CD4-positive, alpha-beta T cell treated with Interferon alpha-2 for 1 hour (primary cell): ENCODE measurements at regions not wholly inside any gene's neighbourhood (a gene's known extent, or its start where the extent isn't known, plus 50 kb on each side); places are given as distances from the start of the nearest gene placed in this dataset.
"Not testable (repeated sequence)": the region's sequence is repeated elsewhere in the genome, so short reads cannot be mapped to it uniquely, and the experiment has no call there.

ENCODE experiments used
- DNase-seq, 2 donors: peaks; one replicate each; pipeline ENCODE4 v3.0.0-alpha.2; 2020 to 2022

DNA sequence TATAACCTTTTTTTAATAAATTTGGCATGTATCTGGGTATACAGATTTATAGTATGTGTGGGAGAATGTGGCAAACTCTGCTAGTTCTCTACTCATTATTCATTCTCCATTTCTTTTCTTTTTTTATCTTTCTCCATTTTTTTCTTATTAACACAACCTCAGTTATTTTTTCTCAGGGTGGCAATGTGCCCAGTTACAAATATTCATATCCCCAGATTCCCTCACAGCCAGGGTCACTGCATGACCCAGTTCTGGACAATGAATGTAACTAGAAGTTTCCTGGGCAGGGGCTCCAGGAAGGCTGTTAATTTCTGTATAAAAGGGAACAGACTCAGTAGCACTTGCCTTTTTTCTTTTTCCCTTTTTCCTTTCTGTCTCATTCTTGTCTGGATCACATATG lies 95.6 kb downstream of the VCPKMT start:
- no peak for DNase-seq

DNA sequence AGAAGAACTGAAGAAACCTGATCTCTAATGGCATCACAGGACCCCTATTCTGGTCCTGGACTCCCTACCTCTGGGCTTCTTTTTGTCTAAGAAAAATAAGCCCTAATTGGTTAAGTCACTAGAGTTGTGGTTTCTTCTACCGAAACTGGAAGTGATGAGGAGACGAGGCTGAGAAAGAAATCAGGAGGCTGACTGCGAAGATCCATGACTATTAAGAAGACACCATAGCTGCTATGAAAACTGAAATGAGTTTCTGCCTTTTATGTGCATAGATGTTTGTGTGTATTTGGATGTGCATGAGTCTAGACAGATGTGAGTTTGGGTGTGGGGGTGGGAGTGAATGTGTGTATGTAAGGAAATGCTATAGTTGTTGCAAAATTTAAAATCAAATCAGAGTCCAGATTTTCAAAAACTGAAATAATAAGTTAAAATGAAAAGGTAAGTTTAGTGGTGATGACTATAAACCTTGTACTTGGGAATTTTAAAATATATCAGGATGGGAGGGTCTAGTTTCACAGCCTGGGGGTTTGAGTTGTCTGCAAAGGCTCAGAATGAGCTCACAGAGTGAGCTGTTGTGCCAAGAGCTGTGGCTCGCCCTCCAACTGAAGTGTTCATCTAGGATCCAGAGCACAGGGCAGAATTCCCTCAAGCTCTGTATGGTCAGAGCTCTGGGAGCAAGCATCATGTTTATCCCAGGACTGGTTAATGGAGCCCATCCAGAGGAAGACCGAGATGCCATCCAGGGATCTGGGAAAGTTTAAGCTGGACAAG lies 94.9 kb downstream of the VCPKMT start:
- DNase-seq = peak in 1 of 2 donors; percentile 45

DNA sequence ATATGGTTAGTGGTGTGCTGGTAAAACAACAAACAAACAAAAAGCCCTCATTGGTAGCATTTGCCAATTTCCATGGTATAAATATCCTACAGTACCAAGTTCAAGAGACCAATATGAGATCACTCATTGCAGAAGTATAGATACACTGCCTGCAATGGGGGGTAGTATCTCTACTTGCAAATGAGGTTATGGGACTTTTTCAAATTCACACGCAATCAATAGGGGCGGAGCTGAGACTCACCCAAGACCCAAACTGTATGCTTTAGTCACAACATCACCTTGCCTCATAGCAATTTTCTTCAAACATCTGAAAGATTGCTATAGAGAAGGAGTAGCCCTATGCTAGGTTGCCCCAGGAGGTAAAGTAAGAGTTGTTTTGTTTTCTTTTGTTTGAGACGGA lies 93.7 kb downstream of the VCPKMT start:
- no peak for DNase-seq

DNA sequence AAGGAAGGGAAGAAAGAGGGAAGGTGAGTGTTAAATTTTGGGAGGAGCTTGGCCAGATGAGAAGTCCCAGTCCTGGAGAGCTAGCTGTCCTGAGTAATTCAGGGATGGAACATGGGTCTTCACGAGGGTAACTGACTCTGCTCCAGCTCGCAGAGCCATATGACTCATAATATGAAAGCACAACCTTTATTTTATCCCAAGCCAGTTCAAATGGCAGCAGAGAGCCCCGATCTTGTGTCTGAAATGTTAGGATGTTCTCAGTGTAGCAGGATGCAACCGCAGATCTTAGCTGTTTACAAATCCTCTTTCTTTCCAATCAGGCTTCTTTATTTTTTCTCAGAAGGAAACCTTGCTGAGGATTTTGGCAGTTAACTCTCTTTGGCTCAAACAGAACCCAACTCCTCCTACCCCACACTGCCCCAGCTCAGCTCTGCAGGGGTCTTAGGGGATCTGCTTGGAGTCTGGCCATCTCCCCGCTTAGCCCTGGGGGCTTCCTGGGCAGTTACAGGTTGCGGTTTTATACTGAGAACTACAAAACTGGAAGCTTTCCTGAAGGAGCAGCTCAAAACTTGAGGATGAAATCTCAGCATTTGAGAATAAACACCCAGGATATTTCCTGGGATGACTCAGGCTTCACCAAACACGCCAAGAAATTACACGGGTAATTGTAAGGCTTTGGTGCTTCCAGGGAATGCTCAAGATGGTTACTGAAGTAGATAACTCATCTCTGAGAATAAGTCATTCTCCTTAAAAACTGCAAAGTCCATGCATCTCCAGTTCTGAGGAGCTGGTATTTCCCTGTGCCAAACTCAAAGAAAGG lies 92.5 kb downstream of the VCPKMT start:
- DNase-seq = no peak

DNA sequence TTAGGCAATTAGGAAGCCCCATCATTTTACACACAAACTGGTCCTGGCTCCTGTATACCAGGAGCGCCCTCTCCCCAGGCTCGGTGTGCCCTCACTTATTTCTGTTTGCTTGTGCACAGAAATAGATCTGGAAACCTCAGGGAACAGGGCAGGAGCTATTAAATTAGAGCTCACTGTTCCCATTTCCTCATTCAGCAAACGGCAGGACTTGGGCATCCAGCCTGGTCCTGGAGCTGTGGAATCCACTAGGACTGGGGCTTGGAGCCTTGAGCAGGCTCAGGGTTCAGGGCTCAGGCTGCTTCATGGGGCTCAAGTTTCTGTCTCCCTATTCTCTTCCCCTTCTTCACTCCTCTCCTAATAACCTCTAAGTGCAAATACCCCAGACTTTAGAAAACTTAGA lies 91.3 kb downstream of the VCPKMT start:
- no peak for DNase-seq

GRCh38 chr14:50025776-50026175 lies 90.6 kb downstream of the VCPKMT start:
- no peak for DNase-seq

GRCh38 chr14:50026396-50026795 lies 90.0 kb downstream of the VCPKMT start:
- no peak for DNase-seq

GRCh38 chr14:50027816-50028215 lies 88.6 kb downstream of the VCPKMT start:
- DNase-seq = no peak

DNA sequence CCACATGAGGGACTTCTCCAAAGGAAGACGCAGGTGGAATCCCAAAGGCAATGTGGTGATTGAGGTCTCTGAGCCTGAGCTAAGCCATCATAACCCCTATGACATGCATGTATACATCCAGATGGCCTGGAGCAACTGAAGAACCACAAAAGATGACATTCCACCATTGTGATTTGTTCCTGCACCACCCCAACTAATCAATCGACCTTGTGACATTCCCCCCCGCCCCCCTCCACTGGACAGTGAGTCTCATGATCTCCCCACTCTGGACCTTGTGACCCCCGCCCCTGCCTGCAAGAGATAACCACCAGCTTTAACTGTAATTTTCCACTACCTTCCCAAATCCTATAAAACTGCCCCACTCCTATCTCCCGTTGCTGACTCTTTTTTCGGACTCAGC lies 87.9 kb downstream of the VCPKMT start:
- DNase-seq = no peak

DNA sequence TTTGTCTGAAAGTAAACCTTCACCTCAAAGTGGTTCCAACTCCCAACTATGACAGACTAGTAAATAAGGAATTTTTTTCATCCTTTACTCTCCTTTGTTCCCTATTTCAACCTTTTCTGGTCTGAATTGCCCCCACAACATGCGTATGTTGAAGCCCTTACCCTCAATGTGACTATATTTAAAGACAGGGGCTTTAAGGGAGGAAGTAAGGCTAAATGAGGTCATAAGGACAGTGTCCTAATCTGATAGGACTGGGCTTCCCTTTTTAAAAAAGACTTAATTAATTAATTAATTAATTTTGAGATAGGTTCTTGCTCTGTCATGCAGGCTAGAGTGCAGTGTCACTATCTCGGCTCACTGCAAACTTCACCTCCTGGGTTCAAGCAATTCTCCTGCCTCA lies 86.3 kb downstream of the VCPKMT start:
- DNase-seq = no peak

DNA sequence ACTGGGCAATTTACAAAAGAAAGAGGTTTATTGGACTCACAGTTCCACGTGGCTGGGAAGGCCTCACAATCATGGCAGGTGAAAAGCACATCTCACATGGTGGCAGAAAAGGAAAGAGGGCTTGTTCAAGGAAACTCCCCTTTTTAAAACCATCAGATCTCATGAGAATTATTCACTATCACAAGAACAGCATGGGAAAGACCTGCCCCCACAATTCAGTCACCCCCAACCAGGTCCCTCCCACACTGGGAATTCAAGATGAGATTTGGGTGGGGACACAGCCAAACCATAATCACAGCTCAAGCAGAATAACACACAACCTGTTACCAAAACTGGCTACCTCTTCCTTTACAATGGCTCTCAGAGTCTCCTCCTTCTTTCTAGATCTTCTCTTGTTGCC lies 85.5 kb downstream of the VCPKMT start:
- DNase-seq = not testable (repeated sequence)

- DNase-seq = no peak
Observed at GRCh38 chr14:50031602-50032313, 84.6 kb downstream of the VCPKMT start.

- not testable (repeated sequence) for DNase-seq
Observed at GRCh38 chr14:50032462-50033167, 83.8 kb downstream of the VCPKMT start.

DNA sequence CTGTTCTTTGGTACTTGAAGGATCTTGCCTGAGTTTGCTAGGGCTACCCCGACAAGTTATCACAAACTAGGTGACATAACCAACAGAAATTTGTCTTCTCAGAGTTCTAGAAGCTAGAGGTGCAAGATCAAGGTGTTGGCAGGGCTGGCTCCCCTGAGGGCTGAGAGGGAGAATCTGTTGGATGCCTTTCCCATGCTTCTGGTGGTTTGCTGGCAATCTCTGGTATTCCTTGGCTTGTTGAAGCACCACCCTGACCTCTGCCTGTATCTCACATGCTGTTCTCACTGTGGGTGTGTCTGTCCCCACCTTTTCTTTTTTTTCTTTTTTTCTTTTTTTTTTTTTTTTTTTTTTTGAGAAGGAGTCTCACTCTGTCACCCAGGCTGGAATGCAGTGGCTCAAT lies 81.2 kb downstream of the VCPKMT start:
- no peak for DNase-seq

- no peak for DNase-seq
Observed at GRCh38 chr14:50036211-50036610, 80.2 kb downstream of the VCPKMT start.

DNA sequence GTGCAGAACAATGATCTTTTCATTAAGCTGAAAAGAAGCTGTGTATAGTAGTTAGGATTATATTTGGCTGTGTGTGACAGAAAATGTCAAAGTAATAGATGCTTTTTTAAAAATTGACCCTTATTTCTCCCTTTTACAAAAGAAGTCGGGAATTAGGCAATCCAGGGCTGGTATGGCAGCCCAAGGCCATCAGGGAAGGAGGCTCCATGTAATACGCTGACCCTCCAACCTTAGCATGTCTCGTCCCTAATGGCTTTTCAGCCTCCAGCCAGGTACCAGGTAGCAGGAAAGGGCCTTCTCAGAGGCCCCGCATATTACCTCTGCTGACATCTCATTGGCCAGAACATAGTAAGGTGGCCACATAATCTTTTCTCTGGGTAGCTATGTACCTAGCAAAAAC lies 79.7 kb downstream of the VCPKMT start:
- DNase-seq = no peak

GRCh38 chr14:50037240-50037639 lies 79.1 kb downstream of the VCPKMT start:
- DNase-seq = no peak

DNA sequence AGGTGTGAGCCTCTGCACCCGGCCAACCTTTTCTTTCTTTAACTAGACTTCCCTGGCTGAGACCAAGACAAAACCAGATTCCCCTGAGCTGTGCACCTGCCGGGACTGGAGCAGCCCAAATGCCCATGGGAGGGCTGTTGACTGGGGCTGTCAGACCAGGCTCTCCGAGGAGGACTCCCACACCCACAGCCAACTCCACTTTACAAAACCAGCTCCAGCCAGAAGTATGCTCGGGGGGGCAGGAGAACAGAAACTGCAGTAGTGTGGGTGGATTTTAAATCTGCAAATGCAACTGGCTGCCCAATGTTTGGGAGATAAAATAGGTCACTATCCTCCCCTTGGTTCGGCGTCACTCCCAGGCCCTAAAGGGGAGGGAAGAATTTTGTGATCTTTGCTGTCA lies 78.5 kb downstream of the VCPKMT start:
- DNase-seq = no peak

GRCh38 chr14:50038398-50039119 lies 77.8 kb downstream of the VCPKMT start:
- peak; percentile 53 to 80 for DNase-seq

- DNase-seq = no peak
Observed at GRCh38 chr14:50039120-50039517, 77.3 kb downstream of the VCPKMT start.

DNA sequence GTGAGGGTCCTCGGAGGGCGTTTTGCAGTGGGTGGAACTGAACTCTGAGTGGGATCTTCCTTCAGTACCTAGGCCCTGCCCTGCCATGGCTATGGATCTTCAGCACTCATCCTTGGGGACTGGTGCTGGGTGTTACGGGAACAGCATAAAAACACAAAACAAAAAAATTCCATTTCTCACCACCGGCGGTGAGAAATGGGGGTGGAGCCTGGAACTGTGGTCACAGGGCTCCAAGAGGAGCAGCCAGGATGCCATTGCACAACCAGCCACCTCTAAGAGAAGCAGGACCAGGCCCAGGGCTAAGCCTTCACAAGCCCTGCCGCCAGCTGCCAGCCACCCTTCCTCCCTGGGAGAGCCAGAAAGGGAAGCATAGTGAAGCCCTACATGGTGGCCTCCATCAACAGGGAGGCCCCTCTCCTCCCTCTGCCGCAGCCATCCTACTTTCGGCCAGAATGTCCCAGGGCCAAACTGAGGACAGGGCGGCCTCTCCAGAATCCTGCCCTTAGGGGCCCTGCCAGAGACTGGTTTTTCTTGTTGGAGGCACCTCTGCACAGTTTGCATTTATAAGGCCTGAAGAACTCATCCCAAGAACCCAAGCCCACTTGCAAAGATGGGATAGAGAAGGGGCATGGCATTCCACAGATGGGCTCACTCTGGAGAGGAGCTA lies 76.5 kb downstream of the VCPKMT start:
- DNase-seq = peak; percentile 25 to 70

- peak; percentile 55 to 72 for DNase-seq
Observed at GRCh38 chr14:50040401-50040775, 76.0 kb downstream of the VCPKMT start.
